Hematopoietic multipotent progenitor cell treated with erythropoietin and hydrocortisone succinate and interleukin-3 and kit ligand, for 6 days (in vitro differentiated cells): ENCODE measurements at regions not wholly inside any gene's neighbourhood (a gene's known extent, or its start where the extent isn't known, plus 50 kb on each side); places are given as distances from the start of the nearest gene placed in this dataset.
"Not testable (repeated sequence)": the region's sequence is repeated elsewhere in the genome, so short reads cannot be mapped to it uniquely, and the experiment has no call there.

Source experiments
- DNase-seq: peaks from one replicate; pipeline ENCODE4 v3.0.0-alpha.2; 2015

- DNase-seq: no peak
Observed at GRCh38 chr9:90741036-90741435, 60.6 kb upstream of the SYK start.

DNA sequence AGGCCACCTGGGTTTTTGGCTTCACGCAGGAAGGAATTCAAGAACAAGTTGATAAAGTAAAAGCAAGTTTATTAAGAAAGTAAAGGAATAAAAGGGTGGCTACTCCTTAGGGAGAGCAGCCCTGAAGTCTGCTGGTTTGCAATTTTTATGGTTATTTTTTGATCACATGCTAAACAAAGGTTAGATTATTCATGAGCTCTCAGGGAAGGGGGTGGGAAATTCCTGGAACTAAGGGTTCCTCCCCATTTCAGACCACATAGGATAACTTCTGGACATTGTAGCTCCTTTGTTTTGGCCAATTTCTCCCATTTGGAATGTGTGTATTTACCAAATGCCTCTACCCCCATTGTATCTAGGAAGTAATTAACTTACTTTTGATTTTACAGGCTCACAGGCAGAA is 63.9 kb upstream of the SYK start:
- no peak for DNase-seq

DNA sequence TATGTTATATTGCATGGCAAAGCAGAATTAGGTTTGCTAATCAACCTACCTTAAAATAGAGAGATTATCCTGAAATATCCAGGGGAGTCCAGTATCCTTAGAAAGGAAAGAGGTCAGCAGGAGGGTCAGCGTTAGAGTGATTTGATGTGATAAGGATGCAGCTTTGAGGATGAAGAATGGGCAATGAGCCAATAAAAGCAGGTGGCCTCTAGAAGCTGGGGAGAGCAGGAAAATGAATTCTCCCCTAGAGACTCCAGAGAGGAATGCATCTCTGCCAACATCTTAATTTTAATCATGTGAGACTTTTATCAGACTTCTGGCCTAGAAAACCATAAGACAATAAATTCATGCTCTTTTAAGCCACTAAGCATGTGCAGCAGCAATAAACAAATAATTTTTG is 65.7 kb upstream of the SYK start:
- DNase-seq: no peak

DNA sequence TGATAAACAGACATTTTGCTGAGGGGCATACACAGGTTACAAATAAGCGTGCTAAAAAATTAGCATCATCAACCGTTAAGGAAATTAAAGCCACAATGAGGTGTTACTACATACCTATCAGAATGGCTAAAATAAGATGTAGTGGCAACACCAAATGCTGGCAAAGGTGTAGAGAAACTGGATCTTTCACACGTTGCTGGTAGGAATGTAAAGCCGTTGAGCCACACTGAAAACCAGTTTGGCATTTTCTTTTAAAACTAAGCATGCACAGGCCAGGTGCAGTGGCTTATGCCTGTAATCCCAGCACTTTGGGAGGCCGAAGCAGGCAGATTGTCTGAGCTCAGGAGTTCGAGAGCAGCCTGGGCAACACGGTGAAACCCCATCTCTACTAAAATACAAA is 67.0 kb upstream of the SYK start:
- no peak for DNase-seq

- no peak for DNase-seq
Observed at GRCh38 chr9:90729351-90729750, 72.3 kb upstream of the SYK start.

GRCh38 chr9:90727488-90727887 is 74.1 kb upstream of the SYK start:
- DNase-seq: no peak

DNA sequence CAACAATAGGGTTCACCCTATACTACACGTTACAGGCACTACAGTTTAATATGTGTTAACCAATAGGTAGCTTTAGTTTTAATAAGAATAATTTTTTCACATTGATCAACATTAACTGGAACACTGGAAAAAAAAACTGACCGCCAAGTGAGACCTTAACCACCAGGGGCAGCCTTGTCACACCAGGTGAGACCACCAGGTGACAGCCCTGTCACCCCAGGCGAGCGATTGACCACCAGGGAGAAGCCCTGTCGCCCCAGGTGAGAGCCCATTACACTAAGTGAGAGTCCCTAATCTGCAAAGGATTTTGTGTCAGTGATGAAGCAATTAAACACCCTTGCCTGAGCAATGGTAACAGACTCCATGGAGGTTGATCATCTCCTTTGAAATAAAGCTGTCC is 75.4 kb upstream of the SYK start:
- no peak for DNase-seq

DNA sequence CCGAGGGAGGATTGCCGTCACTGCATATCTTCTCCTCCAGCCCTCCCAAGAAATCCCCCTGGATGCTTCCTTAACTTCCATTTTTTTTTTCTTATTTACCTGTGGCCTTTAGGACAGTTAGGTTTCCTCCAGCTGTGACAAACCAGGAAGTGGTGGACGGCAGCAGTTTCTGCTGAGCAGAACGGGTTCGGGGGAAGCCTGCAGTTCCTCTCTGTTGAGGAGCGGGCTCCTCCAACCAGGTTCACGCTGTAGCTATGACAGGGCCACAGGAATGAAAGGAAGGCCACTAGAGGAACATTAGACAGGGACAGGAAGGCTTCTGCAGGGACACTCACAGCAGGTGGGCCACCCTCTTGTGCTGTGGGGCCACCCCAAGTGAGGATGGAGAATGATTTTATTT is 76.7 kb upstream of the SYK start:
- DNase-seq: peak; percentile 7

DNA sequence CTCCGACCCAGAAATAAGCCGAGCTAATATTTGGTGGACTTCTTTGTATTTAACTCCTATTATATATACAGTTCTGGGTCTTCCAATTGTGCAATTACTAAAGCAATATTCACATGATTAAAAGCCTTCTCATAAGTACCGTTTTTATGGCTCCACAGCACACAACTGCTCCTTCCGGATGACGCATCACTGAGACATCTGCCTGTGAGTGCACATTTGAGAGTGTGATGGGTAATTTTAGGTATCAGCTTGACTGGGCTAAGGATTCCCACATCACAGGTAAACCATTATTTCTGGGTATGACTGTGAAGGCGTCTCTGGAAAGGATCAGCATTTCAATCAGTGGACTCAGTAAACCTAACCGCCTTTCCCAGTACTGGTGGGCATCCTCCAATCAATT is 77.5 kb upstream of the SYK start:
- DNase-seq: no peak

DNA sequence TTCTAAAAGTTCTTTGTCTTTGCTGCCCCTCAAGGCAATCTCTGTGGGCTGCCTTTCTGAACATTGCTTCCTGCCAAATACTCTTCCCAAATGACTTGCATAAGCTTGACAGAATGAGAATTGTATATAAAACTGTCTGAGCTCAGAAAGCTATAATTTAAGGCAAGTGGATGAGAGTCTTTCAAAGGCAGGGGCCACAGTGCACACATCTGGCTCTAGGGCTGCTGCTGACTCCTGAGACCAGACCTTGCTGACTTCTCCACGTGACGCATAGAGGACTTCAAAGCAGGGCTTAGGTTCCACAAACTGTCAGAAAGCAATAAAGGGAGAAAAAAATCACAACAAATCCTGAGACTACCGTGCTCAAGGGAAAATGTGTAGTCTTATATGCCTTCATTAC is 79.4 kb upstream of the DIRAS2 start:
- no peak for DNase-seq

DNA sequence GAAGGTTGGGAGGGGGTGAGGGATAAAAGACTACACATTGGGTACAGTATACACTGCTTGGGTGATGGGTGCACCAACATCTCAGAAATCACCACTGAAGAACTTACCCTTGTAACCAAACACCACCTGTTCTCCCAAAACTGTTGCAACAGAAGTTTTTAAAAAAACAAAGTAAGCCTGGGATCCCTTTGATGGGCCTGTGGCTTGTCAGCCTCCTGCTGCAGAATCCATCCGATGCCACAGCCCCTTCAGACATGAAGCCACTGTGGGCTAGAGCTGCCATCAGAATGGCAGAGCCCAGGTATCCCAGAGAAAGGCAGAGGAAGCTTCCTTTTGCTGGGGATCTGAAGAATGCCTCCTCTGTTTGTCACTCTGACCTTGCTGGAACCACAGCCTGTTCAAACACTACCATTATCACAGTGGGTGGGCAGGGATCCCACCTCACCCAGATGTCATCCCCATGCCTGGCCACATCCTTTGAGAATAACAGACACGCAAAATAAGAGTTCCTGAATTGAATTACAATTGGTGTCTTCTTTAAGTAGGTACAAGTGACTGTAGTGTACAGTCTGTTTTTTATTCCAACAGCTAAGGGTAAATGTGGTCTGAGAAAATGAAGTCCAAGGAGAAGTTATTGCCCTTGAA is 78.1 kb upstream of the DIRAS2 start:
- no peak for DNase-seq

- DNase-seq: no peak
Observed at GRCh38 chr9:90706230-90706629, 63.6 kb upstream of the DIRAS2 start.

GRCh38 chr9:90702441-90702955 is 59.9 kb upstream of the DIRAS2 start:
- DNase-seq: peak; percentile 36

GRCh38 chr9:90698871-90699440 is 56.3 kb upstream of the DIRAS2 start:
- peak; percentile 4 for DNase-seq

- DNase-seq: no peak
Observed at GRCh38 chr9:90697808-90698207, 55.2 kb upstream of the DIRAS2 start.

GRCh38 chr9:90694187-90694586 is 51.6 kb upstream of the DIRAS2 start:
- not testable (repeated sequence) for DNase-seq
